ENCODE measurements at regions not wholly inside any gene's neighbourhood (a gene's known extent, or its start where the extent isn't known, plus 50 kb on each side); places are given as distances from the start of the nearest gene placed in this dataset.

DNA sequence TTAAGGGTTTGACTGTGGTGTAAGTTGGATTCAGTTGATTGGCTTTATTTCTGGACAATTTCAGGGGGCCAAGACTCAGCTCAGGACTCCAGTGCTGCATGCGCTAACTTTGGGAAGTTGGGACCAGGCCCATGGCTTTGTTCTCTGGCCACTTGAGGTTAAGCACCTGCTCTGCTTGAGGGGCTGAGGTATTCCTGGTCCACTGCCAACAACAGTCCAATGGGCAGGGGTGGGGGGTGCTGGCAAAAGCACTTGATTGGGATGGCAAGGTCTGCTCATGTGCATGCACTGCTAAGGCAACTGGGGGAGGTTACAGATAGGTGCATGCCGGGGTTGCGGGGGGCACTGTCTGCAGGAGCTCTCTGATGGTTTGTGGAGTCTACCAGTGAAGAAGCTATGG, 52.6 kb upstream of the ASB17 start:
- no peak for DNase-seq (ENCODE audit: low read depth in 3 of 3)

DNA sequence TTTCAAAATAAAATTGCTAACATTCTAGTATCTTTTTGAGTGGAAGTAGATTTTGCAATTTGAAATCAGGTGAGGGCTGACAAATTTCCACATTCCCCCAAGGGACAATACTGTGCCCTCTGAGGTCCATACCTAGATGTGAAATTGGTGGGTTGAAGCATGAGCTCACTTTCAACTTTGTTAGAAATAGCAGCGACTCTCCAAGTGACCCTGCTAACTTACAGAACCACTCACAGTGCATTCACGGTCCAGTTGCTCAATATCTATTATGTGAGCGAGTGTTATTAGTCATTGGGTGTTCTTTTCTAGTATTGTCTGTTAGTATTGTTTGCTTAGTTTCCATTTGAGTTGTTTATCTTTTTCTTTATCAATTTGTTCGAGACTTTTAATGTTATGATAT, 53.6 kb upstream of the ASB17 start:
- DNase-seq (ENCODE audit: low read depth in 3 of 3): no peak

DNA sequence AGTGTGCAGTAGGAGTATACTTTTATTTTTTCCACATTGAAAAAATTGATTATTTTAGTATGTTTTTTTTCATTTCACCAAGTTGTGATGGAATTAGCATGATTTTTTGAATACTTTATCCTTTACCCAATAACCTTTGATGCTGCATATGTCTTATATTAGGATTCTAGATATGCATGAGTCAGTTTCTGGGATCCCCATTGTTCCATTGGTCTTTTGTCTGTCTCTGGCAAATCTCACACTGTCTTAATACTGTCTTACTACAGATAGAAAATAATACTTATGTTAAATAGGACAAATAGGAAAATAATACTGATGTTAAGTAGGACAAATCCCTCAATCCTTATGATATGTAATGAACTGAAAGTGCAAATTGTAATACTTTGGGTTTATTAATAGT, 54.3 kb upstream of the ASB17 start:
- no peak for DNase-seq (ENCODE audit: low read depth in 3 of 3)

DNA sequence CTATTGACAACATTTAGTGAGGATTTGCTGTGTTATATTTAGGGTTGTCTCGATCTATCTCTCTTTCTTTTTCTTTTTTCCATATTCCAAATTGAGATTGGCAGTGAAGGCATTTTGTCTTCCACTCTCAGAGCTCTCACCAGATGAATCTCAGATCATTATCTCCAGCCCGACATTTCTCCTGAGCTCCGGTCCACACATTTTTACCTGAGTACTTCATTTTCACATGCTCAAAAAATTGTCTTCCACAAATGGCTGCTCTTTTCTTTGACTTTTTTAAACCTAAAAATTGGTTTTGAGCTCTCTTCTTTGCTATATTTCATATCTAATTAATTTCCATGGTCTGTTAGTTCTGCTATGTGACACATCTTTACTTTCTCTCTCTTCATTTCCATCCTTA, 56.9 kb upstream of the ASB17 start:
- no peak for DNase-seq (ENCODE audit: low read depth in 3 of 3)

DNA sequence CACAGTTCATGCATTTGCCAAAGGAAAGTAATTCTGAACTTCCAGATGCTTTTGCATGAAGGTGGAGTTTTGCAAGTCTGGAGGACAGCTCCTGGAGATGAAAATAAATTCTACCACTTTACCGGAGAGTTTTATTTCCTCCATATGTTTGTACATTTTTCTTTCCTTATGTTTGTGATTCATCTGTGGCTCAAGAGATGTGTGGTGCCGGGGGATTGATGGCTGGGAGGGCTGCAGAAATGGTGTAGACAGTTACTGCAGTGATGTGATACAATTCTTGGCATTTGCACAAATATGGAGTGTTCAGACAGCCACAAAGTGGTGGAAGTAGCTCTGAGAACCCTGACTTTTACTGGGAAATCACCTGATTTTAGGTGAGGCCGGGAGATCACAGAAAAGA, 58.5 kb upstream of the ASB17 start:
- no peak for DNase-seq (ENCODE audit: low read depth in 3 of 3)

DNA sequence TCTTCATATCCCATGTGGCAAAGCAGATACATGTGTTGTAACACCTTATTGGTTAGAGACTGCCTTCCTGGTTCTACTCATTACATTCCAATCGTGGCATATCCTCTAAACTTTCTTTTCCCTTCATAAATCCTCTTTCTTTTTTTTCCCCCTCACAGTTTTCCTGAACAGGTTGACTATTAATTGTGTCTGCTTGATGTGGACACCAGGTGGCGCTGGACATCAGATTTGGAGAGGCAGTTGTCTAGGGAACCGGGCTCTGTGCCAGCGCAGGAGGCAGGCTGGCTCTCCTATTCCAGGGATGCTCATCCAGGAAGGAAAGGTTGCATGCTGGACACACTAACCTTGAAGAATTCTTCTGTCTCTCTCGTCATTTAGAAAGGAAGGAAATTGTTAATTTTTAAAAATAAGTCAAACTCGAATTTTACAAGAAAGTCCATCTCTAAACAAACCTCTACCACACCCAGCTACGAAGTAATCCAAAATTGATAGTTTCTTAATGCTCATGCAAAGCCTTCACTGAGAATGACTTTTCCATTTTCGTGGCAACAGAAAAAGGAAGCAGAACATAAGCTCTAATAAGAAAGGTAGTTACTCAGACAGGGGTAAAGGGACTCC, 59.4 kb upstream of the ASB17 start:
- peak; percentile 46 to 68 (median 54) for DNase-seq (ENCODE audit: low read depth in 3 of 3)

DNA sequence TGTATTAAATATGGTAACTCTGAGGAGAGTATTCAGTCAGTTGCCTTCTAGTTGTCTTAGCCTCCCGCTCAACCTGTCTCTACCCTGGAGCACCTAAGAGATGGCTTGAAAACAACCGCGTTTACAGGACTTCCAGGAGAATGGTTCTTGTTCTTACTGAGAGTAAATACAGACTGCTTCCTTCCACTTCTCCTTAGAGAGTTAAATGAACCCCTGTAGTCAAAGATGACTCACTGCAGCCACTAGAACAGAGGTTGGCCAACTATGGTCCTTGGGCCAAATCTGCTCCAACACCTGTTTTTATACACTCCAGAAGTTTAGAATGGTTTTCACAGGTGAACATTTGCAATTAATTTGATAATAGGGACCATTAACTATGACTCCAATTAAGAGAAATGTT, 60.1 kb upstream of the ASB17 start:
- DNase-seq (ENCODE audit: low read depth in 3 of 3): no peak

DNA sequence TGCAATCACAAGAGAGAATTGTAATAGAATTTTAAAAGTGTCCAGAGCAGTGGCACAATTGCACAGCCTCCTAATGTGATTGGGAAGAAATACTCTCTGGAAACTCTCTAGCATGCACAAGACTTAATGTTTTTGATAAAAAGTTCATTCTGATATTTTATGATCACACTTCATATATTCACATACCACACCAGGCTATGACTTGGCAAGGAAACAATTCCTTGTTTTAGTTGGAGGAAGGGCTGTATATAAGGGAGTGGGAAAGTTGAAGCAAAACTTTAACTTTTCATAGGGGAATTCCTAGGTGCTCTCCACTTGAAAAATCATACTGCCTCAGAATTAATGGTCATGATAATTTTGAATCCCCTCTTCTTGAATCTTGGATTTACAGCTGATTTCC, 61.5 kb upstream of the ASB17 start:
- DNase-seq (ENCODE audit: low read depth in 3 of 3): no peak

DNA sequence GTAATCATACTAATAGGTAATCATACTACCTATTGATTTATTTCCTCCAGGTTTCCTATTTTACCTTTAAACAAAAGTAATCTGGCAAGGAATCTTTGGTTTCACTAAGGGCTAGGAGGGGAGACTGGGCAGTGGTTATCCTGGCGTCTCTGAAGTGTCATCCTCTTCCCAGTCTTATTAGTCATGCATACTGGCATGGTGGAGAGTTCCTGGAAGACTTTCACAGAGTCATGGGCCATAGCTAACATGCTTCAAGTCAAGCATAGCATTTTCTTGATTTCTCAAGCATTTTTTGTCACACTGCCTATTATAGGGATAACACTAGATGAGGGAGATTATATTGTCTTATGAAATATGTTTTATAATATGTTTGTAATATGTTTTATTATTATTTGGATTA, 64.0 kb upstream of the ASB17 start:
- no peak for DNase-seq (ENCODE audit: low read depth in 3 of 3)

DNA sequence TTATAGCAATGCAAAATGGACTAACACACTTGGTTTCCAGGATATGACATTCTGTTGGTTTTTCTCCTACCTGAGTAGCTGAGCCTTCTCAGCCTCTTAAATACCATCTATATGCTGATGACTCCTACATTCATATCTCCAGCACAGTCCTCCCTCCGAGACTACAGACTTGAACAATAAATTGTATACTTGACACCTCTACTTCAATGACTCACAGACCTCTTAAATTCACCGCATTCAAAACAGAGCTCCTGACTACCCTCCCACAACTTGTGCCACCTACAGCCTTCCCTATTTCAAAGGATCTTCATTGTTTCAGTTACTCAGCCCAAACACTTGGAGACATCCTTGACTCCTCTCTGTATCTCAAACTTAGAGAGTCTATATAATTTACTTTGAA, 66.8 kb upstream of the ASB17 start:
- no peak for DNase-seq (ENCODE audit: low read depth in 3 of 3)

DNA sequence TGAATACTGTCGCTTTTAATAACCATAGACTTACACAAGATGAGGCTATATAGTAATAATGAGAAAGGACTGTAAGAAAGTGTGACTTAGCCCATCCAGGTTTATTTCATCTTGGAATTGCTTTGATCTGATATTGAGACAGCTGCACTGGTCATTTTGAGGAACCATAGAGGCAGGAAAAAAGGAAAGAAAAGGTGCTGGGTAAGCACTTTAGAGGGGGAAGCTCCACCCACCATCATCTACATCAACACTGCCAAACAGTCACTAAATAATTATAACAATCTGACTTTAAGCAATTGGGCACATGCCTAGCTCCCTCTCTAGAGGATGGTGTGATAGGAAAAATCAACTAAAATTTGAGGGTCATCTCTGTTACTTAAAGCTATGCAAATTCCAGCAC, 70.6 kb upstream of the ST6GALNAC3 start:
- no peak for DNase-seq (ENCODE audit: low read depth in 3 of 3)

DNA sequence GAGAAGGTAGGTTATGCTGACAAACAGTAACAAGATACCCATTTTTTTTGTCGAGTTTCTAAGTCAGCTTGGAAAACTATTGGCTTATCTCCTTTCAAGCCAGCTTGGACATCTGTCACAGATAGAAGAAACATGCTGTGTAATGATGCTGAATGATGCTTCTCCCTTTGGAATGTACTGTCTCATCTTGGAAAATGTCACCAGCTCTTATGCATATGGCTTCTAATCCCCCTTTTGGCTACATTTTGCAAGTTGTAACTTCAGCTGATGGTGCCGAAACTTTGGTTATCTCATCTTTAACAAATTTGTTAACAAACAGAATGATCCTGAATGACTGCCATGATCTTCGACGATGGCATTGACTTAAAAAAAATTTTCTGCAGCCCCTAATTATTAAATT, 68.8 kb upstream of the ST6GALNAC3 start:
- no peak for DNase-seq (ENCODE audit: low read depth in 3 of 3)

DNA sequence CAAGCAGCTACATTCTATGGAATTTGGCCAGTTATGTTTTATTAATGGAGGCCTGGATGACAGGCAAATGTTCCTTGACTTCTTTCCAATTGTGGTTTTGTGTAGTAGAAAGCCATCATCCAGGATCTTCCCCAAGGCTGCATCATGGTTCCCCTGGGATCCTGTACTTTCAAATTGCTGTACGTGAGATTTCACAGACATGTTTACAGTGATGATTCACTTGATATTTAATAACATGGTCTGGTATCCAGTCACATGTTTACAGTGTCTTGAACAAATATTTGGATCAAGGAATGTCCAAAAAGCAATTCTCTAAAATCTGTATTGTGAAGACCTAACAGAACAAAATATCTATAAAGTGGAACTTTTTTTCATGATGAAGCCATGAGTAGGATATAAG, 68.3 kb upstream of the ST6GALNAC3 start:
- no peak for DNase-seq (ENCODE audit: low read depth in 3 of 3)

DNA sequence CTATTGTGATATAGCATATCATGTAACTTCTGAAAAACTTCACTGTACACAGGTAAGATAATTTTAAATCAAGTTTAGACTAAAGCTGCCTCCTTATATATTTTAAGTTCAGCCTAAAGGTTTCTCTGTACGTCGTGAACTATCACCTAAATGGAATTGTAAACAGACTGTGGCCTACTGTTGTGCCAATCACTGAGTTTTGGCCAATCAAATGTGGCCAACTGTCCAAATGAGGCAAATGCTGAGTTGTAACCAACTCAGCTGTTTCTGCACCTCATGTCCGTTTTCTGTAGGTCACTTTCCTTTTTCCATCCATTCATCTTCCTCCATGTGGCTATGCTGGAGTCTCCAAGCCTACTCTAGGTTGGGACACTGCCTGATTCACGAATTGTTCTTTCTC, 63.7 kb upstream of the ST6GALNAC3 start:
- no peak for DNase-seq (ENCODE audit: low read depth in 3 of 3)

DNA sequence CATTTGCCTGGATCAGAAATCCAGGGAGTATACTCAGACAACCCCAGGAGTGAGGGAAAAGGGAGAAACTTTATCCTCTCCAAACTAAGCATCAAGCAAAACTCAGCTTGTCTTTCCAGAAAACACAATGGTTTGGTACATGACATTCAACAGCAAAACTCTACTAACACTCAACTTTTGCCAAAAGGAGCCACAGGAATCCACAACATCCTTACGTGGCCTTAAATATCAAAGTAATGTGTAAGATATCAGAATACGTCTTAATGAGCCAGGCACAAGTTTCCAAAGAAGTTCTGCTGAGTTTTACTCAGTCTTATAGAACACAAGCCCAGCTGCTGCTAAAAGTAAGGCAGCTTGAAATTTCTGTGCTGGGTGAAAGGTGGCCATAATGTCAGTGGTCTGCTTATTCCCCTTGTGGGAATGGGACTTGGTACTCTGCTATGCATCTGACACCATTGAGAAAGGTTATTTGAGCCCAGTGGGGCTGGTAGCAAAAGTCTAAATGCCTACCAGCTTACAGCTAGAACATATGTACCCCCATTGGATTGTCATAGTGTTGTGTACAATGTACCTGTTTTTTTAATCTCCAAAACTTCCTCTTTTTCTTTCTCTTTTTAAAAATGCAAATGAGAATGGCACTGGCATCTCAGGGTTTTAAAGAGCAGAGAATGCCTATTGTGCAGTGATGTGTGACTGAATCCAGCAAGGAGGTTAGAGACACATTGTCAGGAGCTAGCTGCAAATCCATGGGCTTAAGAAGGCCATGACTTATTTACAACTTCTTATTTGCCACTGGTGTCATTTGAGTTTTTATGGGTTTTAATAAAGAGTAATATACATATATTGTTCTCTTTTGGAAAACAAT, 62.0 kb upstream of the ST6GALNAC3 start:
- no peak for DNase-seq (ENCODE audit: low read depth in 3 of 3)

DNA sequence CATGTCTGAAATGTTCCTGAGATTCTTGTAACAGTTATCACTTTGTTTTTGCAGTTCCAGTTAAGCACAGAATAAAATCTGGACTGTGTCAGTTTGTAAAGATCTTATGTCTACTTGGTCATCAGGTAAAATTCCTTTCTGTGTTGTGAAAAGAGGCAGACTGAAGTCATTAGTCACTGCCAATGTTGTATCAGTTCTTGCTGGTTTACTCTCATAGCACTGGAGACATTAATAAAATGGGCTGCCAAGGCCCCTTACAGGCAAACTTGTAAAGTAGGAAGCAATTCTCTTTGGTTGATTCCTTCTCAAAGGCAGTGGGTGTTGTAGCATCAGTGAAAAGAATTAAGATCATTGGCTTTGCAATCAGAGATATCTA, 61.4 kb upstream of the ST6GALNAC3 start:
- DNase-seq (ENCODE audit: low read depth in 3 of 3): no peak

DNA sequence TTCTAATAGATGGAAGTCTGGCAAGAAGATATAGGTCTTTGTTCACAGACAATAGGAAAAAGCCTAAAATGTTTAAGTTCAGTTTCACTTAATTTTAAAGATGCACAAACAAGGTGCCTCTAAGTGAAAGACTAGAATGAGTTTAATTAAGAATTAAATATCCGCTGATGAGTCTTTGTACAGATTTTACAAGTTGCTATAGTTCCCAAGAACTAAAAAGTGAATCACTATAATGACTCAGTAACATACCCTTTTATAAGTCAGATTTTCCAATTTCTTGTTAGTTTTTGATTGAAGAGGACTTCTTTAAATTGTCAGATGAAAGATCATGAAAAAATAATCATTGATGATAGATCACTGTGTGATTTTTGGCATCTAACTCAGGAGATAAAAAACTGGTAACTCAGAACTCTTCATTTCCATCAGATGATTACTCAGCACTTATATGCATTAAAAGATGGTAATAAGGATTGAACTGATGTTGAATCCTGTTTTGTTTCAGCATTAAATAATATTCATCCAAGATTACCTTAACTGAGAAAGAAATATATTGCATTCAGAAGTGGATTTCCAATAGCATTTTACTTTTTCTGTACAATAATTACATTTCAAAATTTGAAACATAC, 59.0 kb upstream of the ST6GALNAC3 start:
- DNase-seq (ENCODE audit: low read depth in 3 of 3): no peak

DNA sequence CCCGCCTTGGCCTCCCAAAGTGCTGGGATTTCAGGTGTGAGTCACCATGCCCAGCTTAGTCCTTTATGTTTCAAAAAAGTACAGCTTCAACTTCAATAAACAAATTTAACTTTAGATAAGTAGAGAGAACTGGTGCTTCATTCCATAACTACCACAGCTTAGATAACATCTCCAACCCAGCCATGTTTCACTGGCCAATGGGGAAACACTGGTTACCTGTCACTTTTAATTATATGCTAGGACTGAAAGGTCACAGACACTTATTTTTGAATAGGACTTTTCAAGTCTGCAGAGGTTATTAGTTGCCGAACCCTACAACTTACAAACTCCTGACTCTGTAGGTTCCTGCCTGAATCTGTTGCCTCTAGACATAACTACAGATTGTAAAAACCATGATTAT, 56.5 kb upstream of the ST6GALNAC3 start:
- DNase-seq (ENCODE audit: low read depth in 3 of 3): no peak

DNA sequence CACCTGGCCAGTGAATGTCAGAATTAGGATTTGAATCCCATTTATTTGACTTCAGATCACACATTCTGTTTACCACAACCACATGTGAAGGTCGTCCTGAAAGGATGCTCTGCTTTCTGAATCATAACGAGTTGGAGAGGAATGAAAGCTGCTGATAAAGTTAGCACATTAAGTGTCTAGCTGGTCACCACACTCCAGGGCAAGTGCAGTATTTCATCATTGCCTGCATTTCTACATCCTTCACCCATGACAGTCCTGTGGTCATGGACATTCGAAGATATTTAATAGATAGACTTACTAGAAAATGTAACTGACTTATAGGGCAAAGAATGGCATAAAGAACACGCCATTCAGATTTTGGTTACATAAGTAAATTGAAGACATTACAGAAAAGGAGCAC, 52.7 kb upstream of the ST6GALNAC3 start:
- DNase-seq (ENCODE audit: low read depth in 3 of 3): no peak

DNA sequence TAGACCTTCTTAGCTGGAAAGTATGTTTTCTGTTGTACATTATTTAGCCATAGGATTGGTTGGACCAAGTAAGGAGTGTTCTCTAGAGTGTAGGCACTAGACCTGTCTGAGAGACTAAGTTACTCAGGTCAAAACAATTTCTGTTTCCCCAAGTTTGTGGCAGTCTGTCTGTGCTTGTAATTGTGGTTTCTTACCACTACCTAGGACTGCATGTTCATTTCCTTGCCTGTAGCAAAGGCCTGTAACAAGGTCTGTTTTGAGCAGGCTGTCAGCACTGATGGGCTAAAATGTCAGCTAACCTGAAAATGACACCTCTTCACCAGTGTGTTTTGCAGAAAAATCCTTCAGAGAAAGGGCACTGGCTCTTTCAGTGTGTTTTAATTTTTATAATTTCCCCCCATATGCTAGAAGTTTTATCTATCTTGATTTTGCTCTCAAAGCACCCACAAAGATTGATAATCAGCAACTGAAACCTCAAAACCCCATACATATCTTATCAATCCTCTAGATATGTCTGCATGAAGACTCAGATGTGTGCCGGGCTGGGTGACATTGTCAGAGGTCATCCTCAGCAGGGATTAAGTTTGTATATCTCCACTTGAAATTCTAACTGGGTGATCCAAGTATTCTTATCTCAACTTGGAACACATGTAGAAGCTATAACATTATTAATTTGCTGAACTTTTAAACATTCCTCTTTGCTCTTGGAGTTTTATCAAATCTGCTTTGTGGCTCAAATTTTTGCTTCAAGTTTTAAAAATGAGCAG, 50.7 kb upstream of the ST6GALNAC3 start:
- DNase-seq (ENCODE audit: low read depth in 3 of 3): no peak

Measured in stimulated activated CD4-positive, alpha-beta T cell treated with anti-CD3 and anti-CD28 coated beads, TNF-alpha, amount 100 ng/mL, for 24 hours (primary cell).